DMS153 treated with DMSO at 0.1 percent for 48 hours (cell line): ENCODE measurements at regions not wholly inside any gene's neighbourhood (a gene's known extent, or its start where the extent isn't known, plus 50 kb on each side); places are given as distances from the start of the nearest gene placed in this dataset.
"Not testable (repeated sequence)": the region's sequence is repeated elsewhere in the genome, so short reads cannot be mapped to it uniquely, and the experiment has no call there.

Experiments
- DNase-seq: peaks from one replicate; lab custom pipeline; 2025; ENCODE audit not compliant: unreplicated experiment; lab: John Stamatoyannopoulos, UW

DNA sequence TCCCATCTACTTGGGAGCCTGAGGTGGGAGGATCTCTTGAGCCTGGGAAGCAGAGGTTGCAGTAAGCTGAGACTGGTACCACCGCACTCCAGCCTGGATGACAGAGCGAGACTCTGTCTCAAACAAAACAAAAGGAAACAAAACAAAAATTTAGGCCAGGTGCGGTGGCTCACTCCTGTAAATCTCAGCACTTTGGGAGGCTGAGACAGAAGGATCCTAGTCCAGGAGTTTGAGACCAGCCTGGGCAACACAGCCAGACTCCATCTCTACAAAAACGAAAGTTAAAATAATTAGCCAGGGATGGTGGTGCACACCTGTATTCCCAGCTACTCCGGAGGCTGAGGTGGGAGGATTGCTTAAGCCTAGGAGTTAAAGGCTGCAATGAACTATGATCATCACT lies 183.2 kb upstream of the ZNF217 start:
- no peak for DNase-seq

DNA sequence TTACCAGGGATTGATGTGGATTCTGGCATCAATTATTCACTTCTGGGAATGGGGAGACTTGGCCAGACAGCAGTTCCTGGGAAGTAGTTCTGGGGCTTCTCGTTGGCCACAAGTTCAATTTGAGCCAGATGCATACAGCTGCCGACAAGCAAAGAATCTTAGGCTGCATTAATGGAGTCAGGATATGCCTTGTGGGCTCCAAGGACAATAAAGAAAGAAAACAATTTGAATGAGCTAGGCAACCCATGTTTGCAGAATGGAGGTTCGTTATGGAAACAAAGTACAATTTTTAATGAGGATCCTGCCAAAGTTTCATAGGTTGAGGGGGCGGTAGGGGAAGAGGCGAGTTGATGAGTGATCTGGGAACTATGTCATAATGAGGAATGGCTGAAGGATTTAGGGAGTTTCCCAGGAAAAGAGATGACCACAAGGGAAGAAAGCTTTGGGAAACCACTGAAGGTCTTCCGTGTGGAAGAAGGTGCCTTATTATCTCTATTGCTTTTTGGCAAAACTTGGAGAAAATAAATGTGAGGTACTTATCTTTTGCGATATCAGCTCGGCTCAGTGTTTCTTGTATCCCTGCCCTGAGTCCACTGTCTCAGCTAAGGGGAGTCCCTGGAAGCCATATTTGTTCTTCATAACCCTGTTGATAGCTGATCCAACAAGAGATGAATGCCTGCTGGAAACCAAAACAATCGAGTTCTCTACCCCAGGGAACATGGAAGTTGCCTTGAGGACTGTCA lies 181.0 kb upstream of the ZNF217 start:
- DNase-seq: no peak

DNA sequence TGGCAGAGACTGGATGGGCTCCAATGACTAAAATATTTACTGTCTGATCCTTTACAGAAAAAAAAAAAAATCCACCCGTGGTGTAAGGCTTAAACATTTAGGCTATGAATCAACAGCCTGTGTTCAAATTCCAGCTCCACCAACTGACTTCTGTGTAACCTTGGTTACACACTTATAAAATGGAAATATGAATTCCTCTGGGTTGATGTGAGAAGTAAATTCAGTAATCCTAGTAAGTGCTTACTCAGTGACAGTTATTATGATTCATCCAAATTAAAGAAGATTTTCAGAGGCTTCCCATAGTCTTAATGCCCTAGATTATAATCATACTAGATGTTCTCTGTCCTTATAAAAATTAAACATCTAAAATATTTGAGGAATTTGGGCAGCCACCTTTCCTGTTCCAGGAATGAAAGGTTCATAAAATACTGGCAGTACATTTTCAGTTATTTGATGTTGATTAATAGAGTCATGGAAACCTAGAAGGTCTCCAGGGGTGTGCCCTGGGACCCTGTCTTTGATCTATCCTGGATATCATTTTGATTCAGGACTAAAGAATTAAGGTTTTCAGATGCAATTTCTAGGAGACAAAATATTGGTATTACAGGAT lies 180.3 kb upstream of the ZNF217 start:
- no peak for DNase-seq

DNA sequence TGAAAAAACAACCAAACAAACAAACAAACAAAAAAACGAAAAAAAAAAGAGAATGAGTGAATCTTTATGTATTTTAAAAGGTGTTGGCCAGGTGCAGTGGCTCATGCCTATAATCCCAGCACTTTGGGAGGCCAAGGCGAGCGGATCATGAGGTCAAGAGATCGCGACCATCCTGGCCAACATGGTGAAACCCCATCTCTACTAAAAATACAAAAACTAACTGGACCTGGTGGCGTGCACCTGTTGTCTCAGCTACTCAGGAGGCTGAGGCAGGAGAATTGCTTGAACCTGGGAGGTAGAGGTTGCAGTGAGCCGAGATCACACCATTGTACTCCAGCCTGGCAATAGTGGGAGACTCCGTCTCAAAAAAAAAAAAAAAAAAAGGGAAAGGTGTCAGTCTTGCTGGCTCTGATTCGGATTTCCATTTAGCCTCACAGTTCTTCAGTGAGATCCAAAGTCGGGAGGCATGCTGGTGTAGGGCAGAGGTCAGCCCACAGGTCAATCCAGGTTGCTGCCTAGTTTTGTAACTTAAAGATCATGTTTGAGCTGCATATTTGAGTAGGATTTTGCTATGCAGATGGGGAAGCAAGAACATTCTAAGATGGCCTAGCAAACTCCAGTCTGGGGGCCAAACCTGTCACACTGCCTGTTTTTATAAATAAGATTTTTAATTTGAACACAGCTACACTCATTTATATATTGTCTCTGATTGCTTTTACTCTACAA lies 179.6 kb upstream of the ZNF217 start:
- DNase-seq: not testable (repeated sequence)

DNA sequence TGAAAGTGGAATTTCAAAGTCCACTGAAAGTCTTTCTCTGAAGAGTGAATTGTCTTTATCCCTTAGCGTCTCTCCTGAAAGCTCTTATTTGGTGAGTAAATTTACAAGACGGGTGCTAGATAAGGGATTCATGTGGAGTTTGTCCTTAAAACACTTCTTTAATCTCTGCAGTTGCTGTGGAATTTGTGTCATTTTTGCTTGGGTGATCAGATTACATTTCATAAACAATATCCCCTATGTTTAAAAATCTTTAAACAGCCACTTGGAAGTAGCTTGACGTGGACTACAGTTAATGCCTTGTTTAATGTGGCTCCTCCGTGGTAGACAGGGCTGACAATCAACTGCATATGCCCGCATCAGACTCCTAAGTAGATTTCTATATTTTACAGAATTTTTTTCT lies 175.4 kb upstream of the ZNF217 start:
- DNase-seq: no peak

DNA sequence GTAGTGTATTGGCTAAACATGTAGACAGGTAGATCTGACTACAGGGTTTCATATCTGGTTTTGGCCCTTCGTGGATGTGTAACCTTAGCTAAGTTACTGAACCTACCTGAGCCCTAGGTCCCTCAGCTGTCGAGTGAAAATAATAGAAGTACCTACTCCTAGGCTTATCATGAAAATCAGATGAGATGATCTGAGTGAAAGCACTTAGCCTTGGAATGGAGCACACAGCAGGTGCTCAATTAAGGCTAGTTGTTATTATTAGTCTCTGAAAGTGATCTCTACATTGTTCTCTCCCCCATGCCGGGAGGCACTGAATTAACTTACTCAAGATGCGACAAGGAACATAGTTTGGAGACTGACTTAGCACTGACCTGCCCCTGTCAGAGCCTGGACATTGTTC lies 174.7 kb upstream of the ZNF217 start:
- no peak for DNase-seq

DNA sequence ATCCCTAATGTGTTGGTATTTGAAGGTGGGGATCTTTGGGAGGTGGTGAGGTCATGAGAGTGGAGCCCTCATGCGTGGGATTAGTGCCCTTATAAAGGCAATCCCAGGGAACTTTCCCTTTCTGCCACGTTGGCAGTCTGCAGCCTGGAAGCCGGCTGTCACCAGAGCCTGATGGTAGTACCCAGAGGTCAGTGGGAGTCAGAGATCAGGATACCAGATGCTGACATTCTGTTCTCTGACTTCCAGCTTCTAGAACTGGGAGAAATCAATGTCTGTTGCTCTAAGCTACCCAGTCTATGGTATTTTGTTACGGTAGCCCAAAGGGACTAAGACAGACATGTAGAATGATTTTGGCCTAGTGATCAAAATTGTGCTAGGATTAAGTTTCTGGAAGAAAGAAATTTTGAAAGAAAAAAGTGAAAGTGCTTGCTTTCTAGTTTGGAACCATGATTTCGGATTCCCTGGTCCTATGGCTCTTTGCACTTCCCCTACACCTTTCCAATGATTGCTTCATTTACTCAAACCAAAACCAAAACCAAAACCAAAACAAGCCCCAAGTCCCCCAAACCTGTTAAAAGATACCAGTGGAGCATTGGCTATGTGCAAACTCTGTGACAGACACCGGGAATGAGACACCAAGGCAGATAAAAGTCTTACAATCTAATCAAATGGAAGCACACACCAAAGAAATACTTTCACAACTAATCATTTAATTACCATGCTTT lies 173.7 kb upstream of the ZNF217 start:
- no peak for DNase-seq

DNA sequence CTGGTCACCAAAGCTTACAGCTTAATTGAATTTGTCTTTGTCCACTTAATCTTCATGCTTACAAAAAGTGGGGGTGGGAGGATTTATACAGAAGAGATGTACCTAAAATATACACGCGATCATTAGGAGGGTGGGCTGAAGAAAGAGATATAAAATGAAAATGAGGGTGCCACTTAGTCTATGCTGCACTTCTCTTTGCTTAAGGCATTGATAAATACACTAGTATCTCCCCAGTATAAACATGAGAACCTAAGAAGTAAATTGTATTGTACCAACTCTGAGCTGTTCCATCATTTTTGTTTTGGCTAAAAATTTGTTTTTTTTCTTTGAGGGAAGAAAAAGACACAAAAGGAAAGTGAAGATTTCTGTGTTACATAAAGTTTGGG lies 170.8 kb upstream of the ZNF217 start:
- no peak for DNase-seq

DNA sequence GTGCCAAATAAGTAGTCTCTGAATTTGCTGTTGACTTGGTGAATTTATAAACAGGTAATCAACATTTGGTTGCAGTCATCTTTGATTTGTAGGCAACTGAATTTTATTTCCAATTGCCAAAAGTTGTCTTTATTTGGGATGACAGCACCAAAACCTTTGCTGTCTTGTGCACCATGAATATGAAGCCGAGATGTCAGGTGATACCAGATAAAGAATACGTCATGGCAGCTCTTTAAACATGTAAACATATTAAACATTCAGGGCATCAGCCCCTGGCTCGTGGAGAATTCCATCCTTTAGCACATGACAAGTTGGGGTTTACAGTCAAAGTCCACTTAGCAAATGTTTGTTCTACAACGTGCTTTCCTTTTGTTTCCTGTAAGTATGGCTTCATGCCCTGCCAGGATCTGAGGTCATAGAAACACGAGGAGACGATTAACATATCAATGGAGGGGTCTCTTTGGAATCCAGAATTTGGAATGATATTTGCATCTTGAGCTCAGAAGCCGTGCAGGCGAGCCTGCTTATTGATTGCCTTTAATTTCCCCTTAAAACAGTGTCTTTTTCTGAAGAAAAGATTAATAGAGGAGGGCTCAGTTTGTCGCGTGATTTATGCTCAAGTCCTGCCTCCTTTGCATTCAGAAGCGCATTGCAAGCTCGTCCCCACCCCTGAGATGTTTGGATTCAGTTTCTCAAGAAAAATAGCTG lies 170.2 kb upstream of the ZNF217 start:
- DNase-seq: peak; percentile 82

DNA sequence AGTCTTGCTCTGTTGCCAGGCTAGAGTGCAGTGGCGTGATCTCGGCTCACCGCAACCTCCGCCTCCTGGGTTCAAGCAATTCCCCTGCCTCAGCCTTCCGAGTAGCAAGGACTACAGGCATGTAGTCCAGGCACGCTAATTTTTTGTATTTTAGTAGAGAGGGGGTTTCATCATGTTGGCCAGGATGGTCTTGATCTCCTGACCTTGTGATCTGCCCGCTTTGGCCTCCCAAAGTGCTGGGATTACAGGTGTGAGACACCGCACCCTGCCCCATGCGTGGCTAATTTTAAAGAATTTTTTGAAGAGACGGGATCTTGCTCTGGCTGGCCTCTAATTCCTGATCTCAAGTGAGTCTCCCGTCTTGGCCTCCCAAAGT lies 168.8 kb upstream of the ZNF217 start:
- DNase-seq: not testable (repeated sequence)

DNA sequence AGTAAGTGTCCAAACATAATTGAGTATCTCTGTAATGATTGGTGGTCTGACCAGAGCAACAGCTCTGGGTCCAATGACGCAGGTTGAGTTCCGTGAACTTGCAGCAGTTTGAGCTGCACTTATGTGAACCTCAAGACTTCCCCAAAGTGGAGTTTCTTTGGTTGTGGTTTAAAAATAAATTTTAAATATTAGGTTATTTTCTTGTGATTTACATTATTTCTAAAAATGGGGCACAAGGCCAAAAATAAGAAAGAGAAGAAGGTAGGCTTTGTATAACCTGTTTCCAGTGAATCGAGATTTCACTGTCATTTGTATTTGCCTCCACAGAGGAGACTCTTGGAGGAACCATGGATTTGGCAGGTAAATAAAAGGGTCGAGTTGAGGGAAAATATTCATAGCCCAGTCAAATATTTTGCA lies 166.4 kb upstream of the ZNF217 start:
- no peak for DNase-seq

DNA sequence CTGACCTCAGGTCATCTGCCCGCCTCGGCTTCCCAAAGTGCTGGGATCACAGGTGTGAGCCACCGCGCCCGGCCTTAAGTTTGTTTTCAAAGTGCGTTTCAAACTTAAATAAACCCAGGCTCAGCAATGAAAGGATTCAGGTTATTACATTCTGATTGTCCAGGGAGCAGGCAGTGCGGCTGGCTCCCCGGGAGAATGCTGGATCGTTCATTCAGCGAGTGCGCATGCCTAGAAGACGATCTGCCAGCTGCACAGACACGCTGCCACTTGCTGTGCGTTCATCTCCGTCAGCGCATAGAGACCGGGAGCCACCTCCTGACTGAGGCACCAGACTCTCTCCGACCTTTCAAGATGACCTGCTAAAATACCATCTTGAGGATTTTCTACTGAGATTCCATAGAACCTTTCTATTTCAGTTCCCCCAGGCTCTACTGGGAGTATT lies 163.9 kb upstream of the ZNF217 start:
- no peak for DNase-seq

DNA sequence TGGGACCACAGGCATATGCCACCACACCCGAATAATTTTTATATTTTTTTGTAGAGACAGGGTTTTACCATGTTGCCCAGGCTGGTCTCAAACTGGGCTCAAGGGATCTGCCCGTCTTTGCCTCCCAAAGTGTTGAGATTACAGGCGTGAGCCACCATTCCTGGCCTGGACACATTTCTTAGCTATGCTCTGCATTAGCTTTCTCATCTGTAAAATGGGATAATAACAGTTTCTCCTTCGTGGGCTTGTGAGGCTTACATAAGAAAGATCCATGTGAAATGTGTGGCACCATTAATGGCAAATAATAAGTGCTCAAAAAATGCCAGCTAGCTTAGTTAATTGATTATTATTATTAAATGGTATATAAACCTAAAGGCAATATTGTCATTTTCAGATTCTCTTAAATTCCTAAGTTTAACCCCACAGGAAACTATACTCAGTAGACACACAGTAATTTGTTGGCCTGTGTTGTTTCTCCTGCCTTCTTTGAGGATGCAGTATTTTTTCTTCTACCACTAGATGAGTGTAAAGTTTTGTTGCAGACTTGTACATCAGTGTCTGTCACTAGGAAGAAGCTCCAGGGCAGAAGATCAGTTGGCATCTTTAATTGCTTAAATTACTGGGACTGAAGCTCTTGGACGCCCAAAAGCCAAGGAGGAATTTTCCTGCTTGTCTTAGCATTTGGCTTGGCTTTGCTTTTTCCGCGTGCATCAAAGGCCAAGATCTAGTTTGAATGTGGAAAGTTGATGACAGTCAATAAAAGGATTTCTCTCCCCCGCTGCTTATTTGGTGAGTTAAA lies 162.3 kb upstream of the ZNF217 start:
- DNase-seq: no peak

DNA sequence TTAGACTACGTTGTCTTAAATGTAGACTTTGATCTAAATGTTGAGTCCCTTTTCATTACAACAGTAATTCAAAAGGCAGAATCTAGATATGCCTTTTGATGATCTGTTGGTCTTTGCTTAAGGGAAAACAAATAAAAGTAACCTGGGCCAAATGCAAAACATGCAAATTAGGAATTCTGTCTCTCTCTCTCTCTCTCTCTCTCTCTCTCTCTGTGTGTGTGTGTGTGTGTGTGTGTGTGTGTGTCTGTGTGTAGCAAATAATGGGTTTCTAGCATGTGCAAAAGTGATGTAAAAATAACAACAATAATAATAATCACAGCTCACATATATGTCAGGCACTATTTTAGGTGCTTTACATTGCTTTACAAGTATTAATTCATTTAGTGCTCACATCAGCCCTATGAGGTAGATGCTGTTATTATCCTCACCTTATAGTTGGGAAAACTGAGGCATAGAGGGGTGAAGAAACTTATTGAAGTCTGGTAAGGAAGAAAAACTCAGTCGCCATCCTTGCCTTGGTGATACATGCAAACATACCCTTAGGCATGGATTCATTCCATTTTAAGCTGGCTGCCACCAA lies 160.3 kb upstream of the ZNF217 start:
- DNase-seq: no peak

DNA sequence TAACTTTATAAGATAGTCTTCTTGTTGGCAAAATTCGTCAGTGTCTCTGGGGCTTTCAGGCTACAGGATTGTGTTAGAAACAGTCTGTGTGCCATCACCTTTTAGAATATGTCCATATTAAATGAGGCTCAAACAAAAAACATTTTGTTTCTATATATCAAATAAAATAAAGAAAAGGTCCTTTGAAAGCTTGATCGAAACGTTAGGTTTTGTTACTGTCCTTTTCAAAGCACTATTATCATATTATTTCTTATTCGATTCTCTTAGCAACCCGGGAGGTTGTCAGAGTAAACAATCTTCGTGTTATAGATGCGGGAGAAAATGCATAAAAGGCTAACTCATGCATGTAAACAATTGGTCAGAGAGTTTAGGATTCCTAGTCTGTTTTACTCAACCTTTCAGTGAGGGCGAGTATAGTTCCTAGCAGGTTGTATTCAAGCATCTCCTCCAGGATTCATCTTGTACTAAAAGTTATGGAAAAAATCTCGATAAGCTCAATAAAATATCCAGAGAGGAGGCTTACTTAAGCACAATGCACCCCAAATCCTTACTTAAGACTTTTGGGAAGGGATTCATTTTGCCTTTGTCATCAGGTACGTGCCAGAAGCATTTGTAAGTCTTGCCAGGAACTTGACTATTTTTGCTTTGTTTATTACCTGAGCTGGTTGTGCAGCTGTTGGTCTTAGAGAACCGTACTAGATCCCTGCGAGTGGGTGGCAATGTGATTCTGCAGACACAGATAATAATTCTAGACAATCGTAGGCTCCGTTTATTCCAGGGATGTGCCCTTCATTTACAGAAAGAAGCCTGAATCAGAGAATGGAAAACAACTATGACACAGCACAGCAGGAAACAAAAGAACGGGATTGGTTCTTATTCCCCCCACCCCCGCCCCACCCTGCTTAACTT lies 159.6 kb upstream of the ZNF217 start:
- no peak for DNase-seq

DNA sequence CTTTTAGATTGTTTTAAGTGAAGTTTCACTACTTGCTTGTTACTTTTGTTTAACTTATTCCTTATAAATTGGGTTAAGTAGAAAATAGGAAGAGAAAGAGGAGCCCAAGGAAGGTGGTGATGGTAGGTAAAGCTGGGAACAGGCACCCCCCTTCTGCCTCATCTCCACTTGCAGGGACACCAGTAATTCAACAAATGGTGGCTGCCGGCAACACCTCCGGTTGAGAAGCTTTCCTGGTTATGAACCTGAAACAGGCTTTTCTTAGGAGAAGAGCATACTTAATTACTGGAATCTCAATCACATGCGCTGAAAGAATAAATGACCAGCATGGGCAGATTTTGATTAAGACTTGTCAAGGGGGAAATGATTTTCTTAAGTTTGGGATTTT lies 158.9 kb upstream of the ZNF217 start:
- no peak for DNase-seq

DNA sequence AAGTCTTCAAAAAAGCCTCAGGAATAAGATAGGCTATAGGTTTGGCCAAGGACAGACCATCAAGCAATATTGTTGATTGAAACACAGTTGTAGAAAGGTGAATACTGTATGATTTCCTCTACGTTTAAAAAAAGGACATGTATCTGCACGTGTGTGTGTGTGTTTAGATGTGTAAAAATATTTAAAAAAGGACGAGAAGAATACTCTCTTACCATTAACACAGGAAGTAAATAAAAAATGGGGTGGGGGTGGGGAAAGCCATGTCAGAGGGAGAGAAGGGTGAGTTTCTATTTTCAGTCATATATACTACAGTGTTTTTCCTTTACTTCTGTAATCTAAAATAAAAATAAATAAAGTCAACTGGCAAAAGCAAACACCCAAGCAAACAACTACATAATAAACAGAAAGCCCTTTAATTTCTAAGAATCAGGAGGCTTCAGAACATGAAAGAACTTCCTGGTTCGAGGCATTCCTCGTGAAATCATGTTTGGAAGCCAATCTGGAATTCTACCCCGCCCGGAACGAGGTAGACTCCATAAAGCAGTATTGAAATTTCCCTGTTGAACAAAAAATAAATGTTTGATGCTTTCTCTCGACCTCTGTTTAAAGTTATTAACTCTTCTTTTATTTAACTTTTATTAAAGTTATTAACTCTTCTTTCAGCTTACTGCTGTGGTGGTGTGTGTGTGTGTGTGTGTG lies 158.1 kb upstream of the ZNF217 start:
- DNase-seq: no peak
